Retinal pigment epithelial cell (primary cell): ENCODE measurements at regions not wholly inside any gene's neighbourhood (a gene's known extent, or its start where the extent isn't known, plus 50 kb on each side); places are given as distances from the start of the nearest gene placed in this dataset.

ENCODE experiments used
- DNase-seq: peaks from one replicate; pipeline ENCODE4 v3.0.0-alpha.2; 2010; ENCODE audit warnings: low read depth
- H3K4me3 ChIP-seq: 2 replicates; pipeline ENCODE4 v1.5.1; 2011; ENCODE audit warnings: mild to moderate bottlenecking, low read length, control low read depth, moderate library complexity
- CTCF ChIP-seq: conservative IDR thresholded peaks from 2 replicates; pipeline ENCODE4 v1.5.1; 2011; ENCODE audit warnings: low read depth, low read length, control low read depth, inconsistent platforms

GRCh38 chr10:121244818-121245217 lies 353.4 kb downstream of the FGFR2 start:
- no peak for DNase-seq
- no peak for TF ChIP-seq CTCF
- H3K4me3 ChIP-seq = no peak overlapping the region

- TF ChIP-seq CTCF = no peak
- no peak overlapping the region for H3K4me3 ChIP-seq
- no peak for DNase-seq
Observed at GRCh38 chr10:121245754-121246153, 352.5 kb downstream of the FGFR2 start.

- no peak overlapping the region for H3K4me3 ChIP-seq
- DNase-seq = no peak
- TF ChIP-seq CTCF = no peak
Observed at GRCh38 chr10:121248266-121248665, 350.0 kb downstream of the FGFR2 start.

GRCh38 chr10:121250995-121251764 lies 347.1 kb downstream of the FGFR2 start:
- H3K4me3 ChIP-seq = no peak overlapping the region
- TF ChIP-seq CTCF = no peak
- DNase-seq = no peak

- DNase-seq = no peak
- H3K4me3 ChIP-seq = no peak overlapping the region
- no peak for TF ChIP-seq CTCF
Observed at GRCh38 chr10:121252756-121253155, 345.5 kb downstream of the FGFR2 start.

- no peak overlapping the region for H3K4me3 ChIP-seq
- no peak for TF ChIP-seq CTCF
- DNase-seq = no peak
Observed at GRCh38 chr10:121260377-121260776, 337.9 kb downstream of the FGFR2 start.

- no peak overlapping the region for H3K4me3 ChIP-seq
- no peak for TF ChIP-seq CTCF
- no peak for DNase-seq
Observed at GRCh38 chr10:121261665-121262064, 336.6 kb downstream of the FGFR2 start.
